Panc1 (cell line): ENCODE measurements at regions not wholly inside any gene's neighbourhood (a gene's known extent, or its start where the extent isn't known, plus 50 kb on each side); places are given as distances from the start of the nearest gene placed in this dataset.

Experiments
- ATAC-seq: fragments of 200-7000 bp; cut with Tn5 transposase; 2 replicates; pipeline ENCODE4 v1.9.1; 2020; ENCODE audit warnings: mild to moderate bottlenecking, moderate library complexity
- BruUV-seq: library from RNA; stranded (reverse); fragments of 400-500 nt; replicated peaks from 2 replicates; lab custom pipeline; 2021; lab: Mats Ljungman, UMichigan
- CTCF ChIA-PET: fragments of 300-600 bp; sonication (Branson Sonifier 250); formaldehyde crosslinking; loops from one replicate; lab custom pipeline; 2022; ENCODE audit warnings: antibody characterized with exemption; lab: Charles Lee
- POLR2A ChIA-PET: fragments of 300-600 bp; sonication (Branson Sonifier 250); formaldehyde crosslinking; loops from one replicate; lab custom pipeline; 2022; ENCODE audit warnings: antibody characterized with exemption; lab: Charles Lee
- DNase-seq: peaks from one replicate; pipeline ENCODE4 v3.0.0-alpha.2; 2010; ENCODE audit warnings: low read depth, low spot score
- H3K27ac ChIP-seq: 2 replicates; pipeline ENCODE4 v1.5.1; 2011; ENCODE audit warnings: mild to moderate bottlenecking, low read length, inconsistent platforms
- H3K27me3 ChIP-seq: fragments of 200-500 bp; sonication (Bioruptor generic); 2 replicates; pipeline ENCODE4 v1.6.0; 2014; ENCODE audit warnings: low read length, inconsistent platforms; ENCODE audit not compliant: control insufficient read depth, insufficient read depth
- H3K36me3 ChIP-seq: fragments of 200-500 bp; sonication (Bioruptor generic); 2 replicates; pipeline ENCODE4 v1.5.1; 2014; ENCODE audit warnings: inconsistent platforms, mild to moderate bottlenecking, low read length, moderate library complexity; ENCODE audit not compliant: control insufficient read depth, insufficient read depth
- H3K4me1 ChIP-seq: 2 replicates; pipeline ENCODE4 v1.5.1; 2011; ENCODE audit warnings: inconsistent platforms, mild to moderate bottlenecking, low read length, moderate library complexity; ENCODE audit not compliant: control insufficient read depth, insufficient read depth
- H3K4me3 ChIP-seq, 2 experiments: 2 replicates each; pipeline ENCODE4 v1.5.1; 2011 to 2012; ENCODE audit warnings: low read depth in 2 of 2, low read length in 2 of 2, mild to moderate bottlenecking in 2 of 2, inconsistent platforms in 1 of 2, moderate library complexity in 1 of 2
- H3K9me3 ChIP-seq: fragments of 200-500 bp; sonication (Bioruptor generic); 2 replicates; pipeline ENCODE4 v1.5.1; 2014; ENCODE audit warnings: low read depth, mild to moderate bottlenecking, inconsistent platforms, low read length, moderate library complexity; ENCODE audit not compliant: control insufficient read depth, insufficient read depth
- POLR2AphosphoS5 ChIP-seq: IDR thresholded peaks from 2 replicates; pipeline ENCODE4 v1.6.1; 2012; ENCODE audit warnings: mild to moderate bottlenecking, low read depth, low read length, moderate library complexity
- SIN3A ChIP-seq: IDR thresholded peaks from 2 replicates; pipeline ENCODE4 v1.6.1; 2012; ENCODE audit warnings: low read depth, mild to moderate bottlenecking, low read length, moderate library complexity, borderline replicate concordance; ENCODE audit not compliant: insufficient read depth
- TCF7L2 ChIP-seq: IDR thresholded peaks from 2 replicates; pipeline ENCODE4 v1.6.1; 2011; ENCODE audit warnings: mild to moderate bottlenecking, low read depth, low read length, inconsistent platforms
- in situ Hi-C: cut with HindIII; loops from 2 replicates; pipeline ENCODE4 v1.10.0; 2016; ENCODE audit warnings: low sequenced_read_pairs, low pct_unique_long_range_greater_than_20kb
- intact Hi-C: fragments of 100-400 bp; cut with micrococcal nuclease; formaldehyde crosslinking; loops from one replicate; pipeline ENCODE4 v1.10.0; 2022; ENCODE audit not compliant: unreplicated experiment
- TF ChIP-seq, protein P1 (sequence below): fragments of 450-650 bp; IDR thresholded peaks from 2 replicates; pipeline ENCODE4 v1.5.1; 2017; ENCODE audit warnings: mild to moderate bottlenecking
- TF ChIP-seq, protein P2 (sequence below), 2 experiments: IDR thresholded peaks; 2 replicates each; pipeline ENCODE4 v1.6.1; 2011 to 2012; ENCODE audit warnings: low read depth in 2 of 2, control low read depth in 1 of 2, low read length in 1 of 2, mild to moderate bottlenecking in 1 of 2, moderate library complexity in 1 of 2; ENCODE audit not compliant: insufficient read depth in 1 of 2

DNA sequence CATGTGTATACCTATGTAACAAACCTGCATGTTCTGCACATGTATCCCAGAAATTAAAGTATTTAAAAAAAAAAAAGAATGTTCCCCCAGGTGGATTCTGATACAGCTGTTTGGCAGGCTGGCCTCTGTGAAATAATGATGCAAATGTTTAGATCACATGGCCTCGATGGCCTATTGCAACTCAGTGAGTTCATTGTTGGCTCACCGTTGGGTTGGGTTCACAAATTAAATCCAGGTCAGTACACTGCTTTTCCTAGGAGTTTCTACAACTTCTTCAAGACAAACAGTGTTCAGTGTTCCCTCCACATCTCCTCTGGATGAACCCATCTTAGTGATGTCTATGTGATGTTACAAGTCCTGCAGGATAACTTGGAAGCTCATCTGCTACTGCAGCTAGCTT is 58.3 kb upstream of the STXBP6 start:
- CTCF ChIA-PET, result no interaction called here
- H3K4me3 ChIP-seq, result no peak overlapping the region
- TF ChIP-seq, protein P1, sequence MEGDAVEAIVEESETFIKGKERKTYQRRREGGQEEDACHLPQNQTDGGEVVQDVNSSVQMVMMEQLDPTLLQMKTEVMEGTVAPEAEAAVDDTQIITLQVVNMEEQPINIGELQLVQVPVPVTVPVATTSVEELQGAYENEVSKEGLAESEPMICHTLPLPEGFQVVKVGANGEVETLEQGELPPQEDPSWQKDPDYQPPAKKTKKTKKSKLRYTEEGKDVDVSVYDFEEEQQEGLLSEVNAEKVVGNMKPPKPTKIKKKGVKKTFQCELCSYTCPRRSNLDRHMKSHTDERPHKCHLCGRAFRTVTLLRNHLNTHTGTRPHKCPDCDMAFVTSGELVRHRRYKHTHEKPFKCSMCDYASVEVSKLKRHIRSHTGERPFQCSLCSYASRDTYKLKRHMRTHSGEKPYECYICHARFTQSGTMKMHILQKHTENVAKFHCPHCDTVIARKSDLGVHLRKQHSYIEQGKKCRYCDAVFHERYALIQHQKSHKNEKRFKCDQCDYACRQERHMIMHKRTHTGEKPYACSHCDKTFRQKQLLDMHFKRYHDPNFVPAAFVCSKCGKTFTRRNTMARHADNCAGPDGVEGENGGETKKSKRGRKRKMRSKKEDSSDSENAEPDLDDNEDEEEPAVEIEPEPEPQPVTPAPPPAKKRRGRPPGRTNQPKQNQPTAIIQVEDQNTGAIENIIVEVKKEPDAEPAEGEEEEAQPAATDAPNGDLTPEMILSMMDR, result no peak
- TF ChIP-seq TCF7L2 (no peak), SIN3A (no peak), POLR2AphosphoS5 (no peak)
- TF ChIP-seq, protein P2, sequence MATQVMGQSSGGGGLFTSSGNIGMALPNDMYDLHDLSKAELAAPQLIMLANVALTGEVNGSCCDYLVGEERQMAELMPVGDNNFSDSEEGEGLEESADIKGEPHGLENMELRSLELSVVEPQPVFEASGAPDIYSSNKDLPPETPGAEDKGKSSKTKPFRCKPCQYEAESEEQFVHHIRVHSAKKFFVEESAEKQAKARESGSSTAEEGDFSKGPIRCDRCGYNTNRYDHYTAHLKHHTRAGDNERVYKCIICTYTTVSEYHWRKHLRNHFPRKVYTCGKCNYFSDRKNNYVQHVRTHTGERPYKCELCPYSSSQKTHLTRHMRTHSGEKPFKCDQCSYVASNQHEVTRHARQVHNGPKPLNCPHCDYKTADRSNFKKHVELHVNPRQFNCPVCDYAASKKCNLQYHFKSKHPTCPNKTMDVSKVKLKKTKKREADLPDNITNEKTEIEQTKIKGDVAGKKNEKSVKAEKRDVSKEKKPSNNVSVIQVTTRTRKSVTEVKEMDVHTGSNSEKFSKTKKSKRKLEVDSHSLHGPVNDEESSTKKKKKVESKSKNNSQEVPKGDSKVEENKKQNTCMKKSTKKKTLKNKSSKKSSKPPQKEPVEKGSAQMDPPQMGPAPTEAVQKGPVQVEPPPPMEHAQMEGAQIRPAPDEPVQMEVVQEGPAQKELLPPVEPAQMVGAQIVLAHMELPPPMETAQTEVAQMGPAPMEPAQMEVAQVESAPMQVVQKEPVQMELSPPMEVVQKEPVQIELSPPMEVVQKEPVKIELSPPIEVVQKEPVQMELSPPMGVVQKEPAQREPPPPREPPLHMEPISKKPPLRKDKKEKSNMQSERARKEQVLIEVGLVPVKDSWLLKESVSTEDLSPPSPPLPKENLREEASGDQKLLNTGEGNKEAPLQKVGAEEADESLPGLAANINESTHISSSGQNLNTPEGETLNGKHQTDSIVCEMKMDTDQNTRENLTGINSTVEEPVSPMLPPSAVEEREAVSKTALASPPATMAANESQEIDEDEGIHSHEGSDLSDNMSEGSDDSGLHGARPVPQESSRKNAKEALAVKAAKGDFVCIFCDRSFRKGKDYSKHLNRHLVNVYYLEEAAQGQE (IDR thresholded peaks at IDR 0.05; ENCODE audit: insufficient read depth in 1 of 2, low read depth in 2 of 2, low read length in 1 of 2), result no peak
- no peaks in the 10 kb centered on the region for H3K36me3 ChIP-seq
- no peak overlapping the region for H3K27ac ChIP-seq
- no peaks in the 10 kb centered on the region for H3K27me3 ChIP-seq
- ATAC-seq, result no peak
- intact Hi-C loops (no loop called here), in situ Hi-C loops (no loop called here)
- no peaks in the 10 kb centered on the region for H3K4me1 ChIP-seq
- POLR2A ChIA-PET, result no interaction called here
- no peak for DNase-seq
- H3K9me3 ChIP-seq, result no peaks in the 10 kb centered on the region
- no TSS peak for BruUV-seq

DNA sequence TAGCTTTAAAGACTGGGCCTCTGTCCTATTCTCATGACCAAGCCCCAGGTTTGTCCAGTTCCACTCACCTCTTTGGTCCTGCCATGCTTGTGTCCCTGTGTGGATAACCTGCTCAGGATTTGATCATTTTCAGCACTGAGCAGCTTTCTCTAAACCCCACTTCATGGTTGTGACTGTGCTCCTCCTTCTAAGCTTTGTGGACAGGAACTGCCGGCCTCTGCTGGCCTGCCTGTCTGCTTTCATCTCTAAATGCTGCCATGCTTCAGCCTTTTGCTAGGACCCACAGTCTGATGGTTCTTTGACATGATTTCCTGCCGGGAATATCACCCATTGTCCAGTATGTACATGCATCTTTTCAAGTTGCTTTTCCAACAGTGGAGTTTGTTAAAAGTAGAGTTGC is 53.9 kb upstream of the STXBP6 start:
- H3K9me3 ChIP-seq, result no peaks in the 10 kb centered on the region
- TF ChIP-seq TCF7L2 (no peak), SIN3A (no peak), POLR2AphosphoS5 (no peak)
- TF ChIP-seq, protein P1, result no peak
- TF ChIP-seq, protein P2 (IDR thresholded peaks at IDR 0.05; ENCODE audit: insufficient read depth in 1 of 2, low read depth in 2 of 2, low read length in 1 of 2), result no peak
- no peak for ATAC-seq
- H3K4me3 ChIP-seq, result no peak overlapping the region
- intact Hi-C loops (no loop called here), in situ Hi-C loops (no loop called here)
- no peaks in the 10 kb centered on the region for H3K4me1 ChIP-seq
- DNase-seq, result no peak
- H3K27ac ChIP-seq, result no peak overlapping the region
- ChIA-PET POLR2A (no interaction called here), CTCF (no interaction called here)
- H3K36me3 ChIP-seq, result no peaks in the 10 kb centered on the region
- no TSS peak for BruUV-seq
- H3K27me3 ChIP-seq, result no peaks in the 10 kb centered on the region
